B cell (primary cell): ENCODE measurements at regions not wholly inside any gene's neighbourhood (a gene's known extent, or its start where the extent isn't known, plus 50 kb on each side); places are given as distances from the start of the nearest gene placed in this dataset.
"Not testable (repeated sequence)": the region's sequence is repeated elsewhere in the genome, so short reads cannot be mapped to it uniquely, and the experiment has no call there.

ENCODE experiments used
- ATAC-seq: fragments of 200-7000 bp; cut with Tn5 transposase; one replicate; pipeline ENCODE4 v1.10.0; 2021; ENCODE audit warnings: low read depth, mild to moderate bottlenecking, moderate number of reproducible peaks, moderate library complexity
- CTCF ChIA-PET: fragments of 350-600 bp; sonication (Branson Sonifier 250); formaldehyde crosslinking; loops from one replicate; lab custom pipeline; 2021; ENCODE audit warnings: antibody characterized with exemption, inconsistent platforms; lab: Charles Lee
- POLR2A ChIA-PET: fragments of 350-600 bp; sonication (Branson Sonifier 250); formaldehyde crosslinking; loops from one replicate; lab custom pipeline; 2021; ENCODE audit warnings: antibody characterized with exemption; lab: Charles Lee
- DNase-seq: peaks from one replicate; pipeline ENCODE4 v3.0.0; 2013
- H2AFZ ChIP-seq: 2 replicates; pipeline ENCODE4 v1.6.1; 2012; ENCODE audit warnings: mild to moderate bottlenecking, low read depth, low read length; ENCODE audit not compliant: insufficient read depth, poor library complexity, severe bottlenecking
- H3K27ac ChIP-seq, 2 donors: 1 replicate in 1 of 2; 2 replicates in 1 of 2; pipeline ENCODE4 v1.5.1; 2012 to 2013; ENCODE audit warnings: low read length in 2 of 2, mild to moderate bottlenecking in 2 of 2, moderate library complexity in 1 of 2
- H3K27me3 ChIP-seq, 4 experiments: fragments of 200-600 bp in 1 of 4; sonication (generic) in 1 of 4; replicated peaks in 1 of 4; 1 replicate in 2 of 4; 2 replicates in 2 of 4; pipeline versions ENCODE4 v1.6.1 to v1.7.0; 2013 to 2016; ENCODE audit warnings: low read length in 3 of 4, mild to moderate bottlenecking in 2 of 4, mixed read lengths in 1 of 4, moderate library complexity in 1 of 4; ENCODE audit not compliant: insufficient read depth in 4 of 4, control insufficient read depth in 3 of 4; ENCODE audit errors: control extremely low read depth in 1 of 4
- H3K36me3 ChIP-seq, 2 experiments: replicated peaks in 1 of 2; 1 replicate in 1 of 2; 2 replicates in 1 of 2; pipeline versions ENCODE4 v1.6.1 to v1.7.1; 2013; ENCODE audit warnings: low read length in 1 of 2; ENCODE audit not compliant: insufficient read depth in 2 of 2, control insufficient read depth in 1 of 2; ENCODE audit errors: control extremely low read depth in 1 of 2, extremely low read depth in 1 of 2
- H3K4me1 ChIP-seq, 2 donors: fragments of 200-600 bp in 1 of 2; sonication (generic) in 1 of 2; 1 replicate in 1 of 2; 2 replicates in 1 of 2; pipeline versions ENCODE4 v1.5.1 to v1.6.1; 2013 to 2017; ENCODE audit warnings: low read length in 2 of 2; ENCODE audit not compliant: control insufficient read depth in 2 of 2, insufficient read depth in 2 of 2
- H3K4me2 ChIP-seq: replicated peaks from 2 replicates; pipeline ENCODE3; 2012; ENCODE audit warnings: mild to moderate bottlenecking, low read depth, low read length; ENCODE audit not compliant: poor library complexity, severe bottlenecking
- H3K4me3 ChIP-seq, 5 experiments: fragments of 200-600 bp in 1 of 5; sonication (generic) in 1 of 5; 1 replicate in 3 of 5; 2 replicates in 2 of 5; pipeline versions ENCODE4 v1.5.1 to v1.7.0; 2011 to 2016; ENCODE audit warnings: low read length in 4 of 5, mild to moderate bottlenecking in 4 of 5, low read depth in 2 of 5, control low read depth in 1 of 5, moderate library complexity in 1 of 5; ENCODE audit not compliant: insufficient read depth in 1 of 5; ENCODE audit errors: control extremely low read depth in 1 of 5, extremely low read depth in 1 of 5
- H3K79me2 ChIP-seq: fragments of 200-600 bp; sonication (generic); one replicate; pipeline ENCODE4 v1.6.0; 2016; ENCODE audit warnings: low read length; ENCODE audit not compliant: control insufficient read depth, insufficient read depth
- H3K9ac ChIP-seq: fragments of 200-600 bp; sonication (generic); 2 replicates; pipeline ENCODE4 v1.6.1; 2017; ENCODE audit warnings: mild to moderate bottlenecking, low read length, moderate library complexity
- H3K9me3 ChIP-seq, 3 donors: one replicate each; pipeline versions ENCODE4 v1.6.1 to v1.7.1; 2013; ENCODE audit warnings: low read length in 2 of 3; ENCODE audit not compliant: control insufficient read depth in 2 of 3, insufficient read depth in 1 of 3; ENCODE audit errors: control extremely low read depth in 1 of 3
- H4K20me1 ChIP-seq: 2 replicates; pipeline ENCODE4 v1.6.0; 2012; ENCODE audit warnings: mild to moderate bottlenecking, low read length; ENCODE audit not compliant: insufficient read depth, control insufficient read depth, poor library complexity, severe bottlenecking
- H3K27ac Mint-ChIP-seq: one replicate; pipeline ENCODE4 v1.8.0; 2021; ENCODE audit warnings: mixed read lengths
- H3K27me3 Mint-ChIP-seq: one replicate; pipeline ENCODE4 v1.8.0; 2021; ENCODE audit warnings: mixed read lengths
- H3K4me1 Mint-ChIP-seq: one replicate; pipeline ENCODE4 v1.8.0; 2021; ENCODE audit warnings: mixed read lengths
- H3K4me3 Mint-ChIP-seq: one replicate; pipeline ENCODE4 v1.8.0; 2021; ENCODE audit warnings: mixed read lengths
- H3K9me3 Mint-ChIP-seq: one replicate; pipeline ENCODE4 v1.8.0; 2022; ENCODE audit warnings: mixed read lengths; ENCODE audit not compliant: insufficient read depth
- EZH2 ChIP-seq: IDR thresholded peaks from 2 replicates; pipeline ENCODE4 v1.6.1; 2012; ENCODE audit warnings: borderline replicate concordance, low read depth, mild to moderate bottlenecking, moderate library complexity, low read length; ENCODE audit not compliant: insufficient read depth, poor library complexity, severe bottlenecking
- WGBS: methylation state at CpG from one replicate; pipeline ENCODE4 v1.1.5; 2013; ENCODE audit warnings: missing lambda C conversion rate; ENCODE audit not compliant: insufficient coverage; 5-methylcytosine and 5-hydroxymethylcytosine counted together
- intact Hi-C: fragments of 100-400 bp; cut with micrococcal nuclease; formaldehyde crosslinking; loops from one replicate; pipeline ENCODE4 v1.10.0; 2022
- TF ChIP-seq, protein P1 (sequence below): fragments of 200-600 bp; IDR thresholded peaks from one replicate; pipeline ENCODE4 v1.8.0; 2022; ENCODE audit warnings: antibody characterized with exemption, mild to moderate bottlenecking

GRCh38 chr6:160883999-160884398 lies 107.6 kb upstream of the MAP3K4 start:
- H3K9me3 ChIP-seq, result peaks cover 0 to 3% (median 3%) of the 10 kb centered on the region in 3 donors
- ChIA-PET POLR2A (no interaction called here), CTCF (no interaction called here)
- ATAC-seq (no peak), DNase-seq (no peak)
- Mint-ChIP-seq H3K27ac (no peak overlapping the region), H3K4me1 (no peaks in the 10 kb centered on the region), H3K9me3 (no peaks in the 10 kb centered on the region), H3K27me3 (no peaks in the 10 kb centered on the region), H3K4me3 (no peak overlapping the region)
- H3K27me3 ChIP-seq, result no peaks in the 10 kb centered on the region
- H3K4me3 ChIP-seq, result no peak overlapping the region
- no peak overlapping the region for H2AFZ ChIP-seq
- WGBS, result 81% methylated on average over 3 of the region's 4 CpGs
- H3K27ac ChIP-seq, result no peak overlapping the region
- intact Hi-C loops, result no loop called here
- H3K4me2 ChIP-seq, result no peak overlapping the region
- no peaks in the 10 kb centered on the region for H3K79me2 ChIP-seq
- no peaks in the 10 kb centered on the region for H3K4me1 ChIP-seq
- no peak overlapping the region for H3K9ac ChIP-seq
- TF ChIP-seq, protein P1, sequence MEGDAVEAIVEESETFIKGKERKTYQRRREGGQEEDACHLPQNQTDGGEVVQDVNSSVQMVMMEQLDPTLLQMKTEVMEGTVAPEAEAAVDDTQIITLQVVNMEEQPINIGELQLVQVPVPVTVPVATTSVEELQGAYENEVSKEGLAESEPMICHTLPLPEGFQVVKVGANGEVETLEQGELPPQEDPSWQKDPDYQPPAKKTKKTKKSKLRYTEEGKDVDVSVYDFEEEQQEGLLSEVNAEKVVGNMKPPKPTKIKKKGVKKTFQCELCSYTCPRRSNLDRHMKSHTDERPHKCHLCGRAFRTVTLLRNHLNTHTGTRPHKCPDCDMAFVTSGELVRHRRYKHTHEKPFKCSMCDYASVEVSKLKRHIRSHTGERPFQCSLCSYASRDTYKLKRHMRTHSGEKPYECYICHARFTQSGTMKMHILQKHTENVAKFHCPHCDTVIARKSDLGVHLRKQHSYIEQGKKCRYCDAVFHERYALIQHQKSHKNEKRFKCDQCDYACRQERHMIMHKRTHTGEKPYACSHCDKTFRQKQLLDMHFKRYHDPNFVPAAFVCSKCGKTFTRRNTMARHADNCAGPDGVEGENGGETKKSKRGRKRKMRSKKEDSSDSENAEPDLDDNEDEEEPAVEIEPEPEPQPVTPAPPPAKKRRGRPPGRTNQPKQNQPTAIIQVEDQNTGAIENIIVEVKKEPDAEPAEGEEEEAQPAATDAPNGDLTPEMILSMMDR, result no peak
- TF ChIP-seq EZH2, result no peak
- H4K20me1 ChIP-seq, result no peaks in the 10 kb centered on the region
- no peaks in the 10 kb centered on the region for H3K36me3 ChIP-seq

DNA sequence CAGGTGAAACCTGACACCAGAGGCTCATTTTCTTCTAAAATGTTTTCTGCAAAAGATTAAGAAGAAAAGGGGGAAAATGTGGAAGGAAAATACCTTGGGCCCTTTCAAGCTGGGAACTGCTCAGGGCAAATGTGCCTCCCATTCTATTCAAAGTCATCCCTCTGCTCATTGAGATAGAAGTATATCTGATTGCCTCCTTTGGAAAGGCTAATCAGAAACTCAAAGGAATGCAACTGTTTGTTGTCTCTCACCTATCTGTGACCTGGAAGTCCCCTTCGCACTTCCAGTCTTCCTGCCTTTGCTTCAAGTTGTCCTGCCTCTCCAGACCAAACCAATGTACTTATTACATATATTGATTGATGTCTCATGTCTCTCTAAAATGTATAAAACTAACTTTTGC lies 102.4 kb upstream of the MAP3K4 start:
- H3K27me3 Mint-ChIP-seq, H3K27ac Mint-ChIP-seq, H3K4me1 Mint-ChIP-seq, H2AFZ ChIP-seq, H3K9me3 Mint-ChIP-seq, H3K4me3 ChIP-seq, ATAC-seq, POLR2A ChIA-PET, CTCF ChIA-PET, H3K27me3 ChIP-seq, H3K36me3 ChIP-seq, H3K27ac ChIP-seq, H3K9ac ChIP-seq, H3K4me1 ChIP-seq, H4K20me1 ChIP-seq, DNase-seq, H3K79me2 ChIP-seq, H3K9me3 ChIP-seq, H3K4me3 Mint-ChIP-seq, H3K4me2 ChIP-seq, intact Hi-C loops: not testable (repeated sequence)
- no CpG with 5 or more reads among the region's 1 CpG for WGBS
